Activated CD4-positive, alpha-beta memory T cell treated with anti-CD3 and anti-CD28 coated beads for 36 hours (primary cell): ENCODE measurements at regions not wholly inside any gene's neighbourhood (a gene's known extent, or its start where the extent isn't known, plus 50 kb on each side); places are given as distances from the start of the nearest gene placed in this dataset.

ENCODE experiments used
- CTCF ChIA-PET: fragments of 350-600 bp; sonication (Branson Sonifier 250); formaldehyde crosslinking; loops from one replicate; lab custom pipeline; 2021; ENCODE audit warnings: antibody characterized with exemption, inconsistent platforms; lab: Charles Lee
- POLR2A ChIA-PET: fragments of 350-600 bp; sonication (Branson Sonifier 250); formaldehyde crosslinking; loops from one replicate; lab custom pipeline; 2021; ENCODE audit warnings: antibody characterized with exemption; lab: Charles Lee
- DNase-seq: peaks from one replicate; pipeline ENCODE4 v3.0.0-alpha.2; 2020
- H3K27ac Mint-ChIP-seq: one replicate; pipeline ENCODE4 v1.8.0; 2021; ENCODE audit warnings: mixed read lengths
- H3K27me3 Mint-ChIP-seq: one replicate; pipeline ENCODE4 v1.8.0; 2021; ENCODE audit warnings: mixed read lengths
- H3K36me3 Mint-ChIP-seq: one replicate; pipeline ENCODE4 v1.8.0; 2021; ENCODE audit warnings: mixed read lengths
- H3K4me1 Mint-ChIP-seq: one replicate; pipeline ENCODE4 v1.8.0; 2021; ENCODE audit warnings: low read depth, mixed read lengths
- H3K4me3 Mint-ChIP-seq: one replicate; pipeline ENCODE4 v1.8.0; 2021; ENCODE audit warnings: mild to moderate bottlenecking, mixed read lengths
- H3K9me3 Mint-ChIP-seq: one replicate; pipeline ENCODE4 v1.8.0; 2021; ENCODE audit warnings: mixed read lengths
- intact Hi-C: fragments of 100-400 bp; cut with micrococcal nuclease; formaldehyde crosslinking; loops from one replicate; pipeline ENCODE4 v1.15.1; 2023

- Mint-ChIP-seq H3K4me1 (no peaks in the 10 kb centered on the region), H3K27me3 (no peaks in the 10 kb centered on the region), H3K36me3 (no peaks in the 10 kb centered on the region), H3K9me3 (peaks cover 4% of the 10 kb centered on the region), H3K27ac (no peak overlapping the region), H3K4me3 (no peak overlapping the region)
- no peak for DNase-seq
- intact Hi-C loops: no loop called here
- CTCF ChIA-PET: no interaction called here
- POLR2A ChIA-PET: no interaction called here
Measured at GRCh38 chr4:126958482-126958881, 674.3 kb upstream of the INTU start.

- intact Hi-C loops: no loop called here
- Mint-ChIP-seq H3K4me1 (no peaks in the 10 kb centered on the region), H3K9me3 (peaks cover 4% of the 10 kb centered on the region), H3K36me3 (no peaks in the 10 kb centered on the region), H3K27ac (no peak overlapping the region), H3K27me3 (no peaks in the 10 kb centered on the region), H3K4me3 (no peak overlapping the region)
- POLR2A ChIA-PET: no interaction called here
- CTCF ChIA-PET: no interaction called here
- DNase-seq: no peak
Measured at GRCh38 chr4:126959056-126959745, 673.6 kb upstream of the INTU start.

GRCh38 chr4:126960760-126961159 lies 672.0 kb upstream of the INTU start:
- no peaks in the 10 kb centered on the region for H3K27me3 Mint-ChIP-seq
- CTCF ChIA-PET: no interaction called here

GRCh38 chr4:126961661-126962060 lies 671.1 kb upstream of the INTU start:
- Mint-ChIP-seq H3K36me3 (no peaks in the 10 kb centered on the region), H3K27me3 (no peaks in the 10 kb centered on the region), H3K4me1 (no peaks in the 10 kb centered on the region), H3K27ac (no peak overlapping the region), H3K4me3 (no peak overlapping the region), H3K9me3 (no peaks in the 10 kb centered on the region)
- CTCF ChIA-PET: no interaction called here
- DNase-seq: no peak
- POLR2A ChIA-PET: no interaction called here
- intact Hi-C loops: no loop called here

More at GRCh38 chr4:126960760-126961159, 672.0 kb upstream of the INTU start:
- no peak overlapping the region for H3K27ac Mint-ChIP-seq
- no peaks in the 10 kb centered on the region for H3K36me3 Mint-ChIP-seq
- H3K9me3 Mint-ChIP-seq: peaks cover 4% of the 10 kb centered on the region
- H3K4me1 Mint-ChIP-seq: no peaks in the 10 kb centered on the region
- H3K4me3 Mint-ChIP-seq: no peak overlapping the region
- intact Hi-C loops: no loop called here
- no peak for DNase-seq
- POLR2A ChIA-PET: no interaction called here

DNA sequence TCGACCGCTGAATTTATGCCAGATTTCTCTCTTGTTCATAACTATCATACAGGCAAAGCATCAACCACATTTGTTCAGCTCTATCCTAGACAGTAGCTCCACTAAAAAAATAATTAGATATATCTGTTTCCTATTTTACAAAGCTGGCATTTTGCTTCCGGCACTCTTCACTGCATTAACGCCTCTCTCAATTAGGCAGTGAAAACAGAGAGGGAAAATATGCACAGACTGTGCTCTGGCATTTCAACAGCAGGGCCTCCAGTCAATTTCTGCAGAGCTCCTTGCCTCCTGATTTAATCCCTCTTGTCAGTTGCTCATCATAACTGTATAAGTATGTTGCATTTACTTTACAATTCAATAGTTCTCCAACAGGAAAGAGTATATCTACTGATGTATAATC lies 666.9 kb upstream of the INTU start:
- H3K9me3 Mint-ChIP-seq: peaks cover 4% of the 10 kb centered on the region
- ChIA-PET CTCF (no interaction called here), POLR2A (no interaction called here)
- H3K4me3 Mint-ChIP-seq: no peak overlapping the region
- H3K27me3 Mint-ChIP-seq: no peaks in the 10 kb centered on the region
- intact Hi-C loops: no loop called here
- no peaks in the 10 kb centered on the region for H3K36me3 Mint-ChIP-seq
- no peaks in the 10 kb centered on the region for H3K4me1 Mint-ChIP-seq
- DNase-seq: no peak
- H3K27ac Mint-ChIP-seq: no peak overlapping the region

DNA sequence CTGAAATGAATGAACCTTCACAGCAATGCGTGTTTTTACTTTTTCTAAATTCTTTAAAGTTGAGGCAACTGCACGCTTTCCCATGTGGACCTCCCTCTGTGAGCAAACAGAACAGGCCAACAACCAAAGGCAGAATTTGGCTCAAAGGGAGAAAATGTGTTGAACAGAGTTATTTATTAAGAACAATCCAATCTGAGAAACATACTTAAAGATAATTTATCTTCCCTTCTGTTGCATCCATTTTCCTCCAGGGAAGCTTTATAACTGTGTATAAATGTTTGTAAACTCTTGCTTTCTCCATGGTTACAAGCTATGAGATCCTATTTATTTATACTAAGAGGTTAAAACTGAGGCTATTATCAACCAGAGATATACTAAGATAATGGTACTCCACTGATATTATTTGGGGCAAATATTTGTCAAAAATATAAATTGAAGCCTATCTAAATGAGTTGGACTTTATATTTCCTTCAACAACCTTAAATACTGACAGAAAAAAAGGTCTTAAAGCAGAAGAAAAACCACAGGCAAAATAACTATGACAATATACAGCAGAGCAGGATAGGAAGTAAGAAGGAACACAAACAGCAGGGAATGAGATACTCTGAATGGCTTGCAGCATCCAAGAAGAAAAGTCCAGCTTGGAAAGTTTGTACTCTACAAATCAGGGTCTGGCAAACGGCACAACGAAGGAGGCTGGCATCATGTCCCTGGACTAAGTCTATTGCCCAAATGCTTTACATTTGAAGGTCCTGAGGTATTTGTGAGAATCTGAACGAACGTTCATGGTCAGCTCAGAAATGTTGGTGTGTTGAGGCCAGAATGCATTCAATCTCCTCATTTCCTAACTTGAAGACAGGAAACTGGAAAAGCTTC lies 663.2 kb upstream of the INTU start:
- H3K4me1 Mint-ChIP-seq: no peaks in the 10 kb centered on the region
- H3K27ac Mint-ChIP-seq: no peak overlapping the region
- peaks cover 4% of the 10 kb centered on the region for H3K9me3 Mint-ChIP-seq
- intact Hi-C loops: no loop called here
- no peak for DNase-seq
- no peaks in the 10 kb centered on the region for H3K27me3 Mint-ChIP-seq
- no peak overlapping the region for H3K4me3 Mint-ChIP-seq
- no peaks in the 10 kb centered on the region for H3K36me3 Mint-ChIP-seq
- POLR2A ChIA-PET: no interaction called here
- CTCF ChIA-PET: no interaction called here

DNA sequence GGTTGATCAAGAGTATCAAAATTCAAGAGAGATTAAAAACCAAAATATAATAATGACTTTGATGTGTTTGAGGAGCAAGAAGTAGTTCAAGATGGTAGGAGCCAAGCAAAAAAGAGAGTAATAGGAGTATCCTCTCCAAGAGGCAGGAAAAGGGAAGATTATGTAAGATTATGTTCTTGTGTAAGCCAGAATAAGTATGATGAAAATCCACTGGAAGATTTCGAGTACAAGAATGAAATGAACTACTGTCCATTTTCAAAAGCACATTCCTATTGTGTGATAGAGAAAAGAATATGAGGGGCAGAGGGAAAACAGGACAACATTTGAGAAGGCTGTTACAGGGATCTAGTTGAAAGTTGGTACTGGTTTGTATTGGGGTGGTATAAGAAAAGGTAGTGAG lies 659.6 kb upstream of the INTU start:
- ChIA-PET CTCF (no interaction called here), POLR2A (no interaction called here)
- no peaks in the 10 kb centered on the region for H3K4me1 Mint-ChIP-seq
- H3K27ac Mint-ChIP-seq: no peak overlapping the region
- peaks cover 4% of the 10 kb centered on the region for H3K9me3 Mint-ChIP-seq
- intact Hi-C loops: no loop called here
- H3K4me3 Mint-ChIP-seq: no peak overlapping the region
- no peak for DNase-seq
- no peaks in the 10 kb centered on the region for H3K36me3 Mint-ChIP-seq
- H3K27me3 Mint-ChIP-seq: no peaks in the 10 kb centered on the region

DNA sequence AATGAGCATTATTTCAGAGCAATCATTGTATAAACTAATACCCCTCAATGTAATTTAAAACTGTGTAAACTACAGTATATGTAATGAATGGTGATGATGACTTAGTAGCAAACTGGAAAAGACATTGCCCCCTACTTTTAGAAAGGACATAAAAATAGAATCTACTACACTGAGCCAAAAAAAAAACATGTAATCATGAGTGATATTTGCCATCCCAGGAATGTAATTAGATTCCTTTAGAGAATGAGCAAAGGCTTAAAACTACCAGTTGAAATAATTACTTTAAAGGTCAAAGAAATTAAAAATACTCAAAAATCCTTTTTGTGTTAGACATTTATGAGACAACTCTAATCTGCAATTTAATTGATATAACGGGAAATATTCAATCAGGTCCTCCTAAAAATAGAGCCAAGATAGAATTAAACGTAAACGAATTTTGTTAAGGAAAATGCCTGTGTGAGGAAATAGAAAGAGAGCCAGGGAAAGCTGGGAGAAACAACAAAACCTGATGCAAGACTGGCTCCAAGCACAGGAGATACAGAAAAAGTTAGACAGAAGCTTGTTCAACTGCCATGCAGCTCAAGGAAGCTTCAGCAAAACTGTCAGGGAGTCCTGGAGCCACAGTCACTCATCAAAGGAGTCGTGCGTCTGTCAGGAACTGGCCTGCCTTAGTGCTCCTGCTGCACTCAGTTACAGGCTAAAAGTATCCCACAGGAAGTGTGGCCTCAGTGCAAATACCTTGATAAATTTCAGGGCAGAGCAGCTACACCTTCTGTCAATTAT lies 655.7 kb upstream of the INTU start:
- POLR2A ChIA-PET: no interaction called here
- no peaks in the 10 kb centered on the region for H3K4me1 Mint-ChIP-seq
- no peak overlapping the region for H3K27ac Mint-ChIP-seq
- CTCF ChIA-PET: no interaction called here
- DNase-seq: no peak
- H3K27me3 Mint-ChIP-seq: no peaks in the 10 kb centered on the region
- peaks cover 9% of the 10 kb centered on the region for H3K9me3 Mint-ChIP-seq
- no peak overlapping the region for H3K4me3 Mint-ChIP-seq
- H3K36me3 Mint-ChIP-seq: no peaks in the 10 kb centered on the region
- intact Hi-C loops: no loop called here

DNA sequence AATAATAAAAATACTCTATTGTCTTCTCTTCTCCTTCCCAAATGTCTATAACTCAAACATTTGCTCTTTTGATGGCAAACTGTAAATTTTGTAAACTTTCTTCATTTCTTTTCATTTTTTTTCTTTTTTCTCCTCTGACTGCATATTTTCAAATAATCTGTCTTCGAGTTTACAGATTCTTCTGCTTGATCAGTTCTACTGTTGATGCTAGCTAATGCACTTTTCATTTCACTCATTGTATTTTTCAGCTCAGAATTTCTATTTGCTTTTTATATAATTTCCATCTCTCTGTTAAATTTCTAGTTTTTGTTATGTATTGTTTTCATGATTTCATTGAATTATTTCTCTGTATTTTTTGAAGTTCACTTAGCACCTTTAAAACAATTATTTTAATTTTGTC lies 646.8 kb upstream of the INTU start:
- ChIA-PET POLR2A (no interaction called here), CTCF (no interaction called here)
- H3K4me1 Mint-ChIP-seq: no peaks in the 10 kb centered on the region
- no peaks in the 10 kb centered on the region for H3K36me3 Mint-ChIP-seq
- peaks cover 31% of the 10 kb centered on the region for H3K9me3 Mint-ChIP-seq
- intact Hi-C loops: no loop called here
- no peaks in the 10 kb centered on the region for H3K27me3 Mint-ChIP-seq
- no peak for DNase-seq
- no peak overlapping the region for H3K4me3 Mint-ChIP-seq
- no peak overlapping the region for H3K27ac Mint-ChIP-seq

DNA sequence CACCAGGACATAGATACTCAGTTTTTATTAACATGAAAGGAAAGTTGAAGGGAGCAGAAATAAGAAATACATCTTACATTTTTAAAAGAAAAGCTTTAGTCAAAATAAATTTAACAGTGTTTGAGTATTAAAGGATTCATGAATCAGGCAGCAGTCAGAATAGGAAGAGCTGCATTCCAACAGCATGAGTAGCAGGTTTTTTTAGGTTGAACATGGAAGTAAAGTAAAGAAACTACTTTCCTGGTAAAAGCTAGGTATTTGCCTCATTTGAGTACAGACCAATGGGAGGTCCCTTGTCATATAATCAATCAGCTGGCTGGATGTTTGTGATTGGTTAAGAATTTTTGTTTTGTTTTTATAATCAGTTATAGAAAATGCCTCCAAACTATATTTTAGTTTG lies 645.9 kb upstream of the INTU start:
- no peaks in the 10 kb centered on the region for H3K36me3 Mint-ChIP-seq
- H3K4me3 Mint-ChIP-seq: no peak overlapping the region
- no peak overlapping the region for H3K27ac Mint-ChIP-seq
- DNase-seq: no peak
- H3K9me3 Mint-ChIP-seq: peaks cover 27% of the 10 kb centered on the region
- H3K4me1 Mint-ChIP-seq: no peaks in the 10 kb centered on the region
- intact Hi-C loops: no loop called here
- ChIA-PET POLR2A (no interaction called here), CTCF (no interaction called here)
- H3K27me3 Mint-ChIP-seq: no peaks in the 10 kb centered on the region

- intact Hi-C loops: no loop called here
- no peak overlapping the region for H3K27ac Mint-ChIP-seq
- CTCF ChIA-PET: no interaction called here
Measured at GRCh38 chr4:126991965-126992364, 640.8 kb upstream of the INTU start.

DNA sequence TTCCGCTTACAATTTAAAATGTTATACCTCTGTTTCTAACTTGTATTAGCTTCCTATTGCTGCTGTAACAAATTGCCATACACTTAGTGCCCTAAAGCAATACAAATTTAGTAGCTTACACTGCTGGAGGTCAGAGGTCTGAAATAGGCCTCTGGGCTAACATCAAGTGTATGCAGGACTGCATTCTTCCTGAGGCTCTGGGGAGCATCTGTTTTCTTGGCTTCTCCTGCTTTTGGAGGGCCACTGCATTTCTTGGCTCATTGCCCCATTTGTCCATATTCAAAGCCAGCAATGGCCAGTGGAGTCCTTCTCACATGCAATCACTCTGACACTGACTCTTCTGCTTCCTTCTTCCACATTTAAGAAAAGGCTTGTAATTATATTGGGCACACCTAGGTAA lies 639.8 kb upstream of the INTU start:
- CTCF ChIA-PET: no interaction called here
- H3K27ac Mint-ChIP-seq: no peak overlapping the region
- H3K4me3 Mint-ChIP-seq: no peak overlapping the region
- intact Hi-C loops: no loop called here
- POLR2A ChIA-PET: no interaction called here
- H3K4me1 Mint-ChIP-seq: no peaks in the 10 kb centered on the region
- peaks cover 15% of the 10 kb centered on the region for H3K9me3 Mint-ChIP-seq
- H3K27me3 Mint-ChIP-seq: no peaks in the 10 kb centered on the region
- H3K36me3 Mint-ChIP-seq: no peaks in the 10 kb centered on the region
- DNase-seq: no peak

More at GRCh38 chr4:126991965-126992364, 640.8 kb upstream of the INTU start:
- no peaks in the 10 kb centered on the region for H3K4me1 Mint-ChIP-seq
- no peaks in the 10 kb centered on the region for H3K27me3 Mint-ChIP-seq
- POLR2A ChIA-PET: no interaction called here
- no peak for DNase-seq
- H3K9me3 Mint-ChIP-seq: peaks cover 15% of the 10 kb centered on the region
- H3K4me3 Mint-ChIP-seq: no peak overlapping the region
- H3K36me3 Mint-ChIP-seq: no peaks in the 10 kb centered on the region
